ENCODE measurements at regions not wholly inside any gene's neighbourhood (a gene's known extent, or its start where the extent isn't known, plus 50 kb on each side); places are given as distances from the start of the nearest gene placed in this dataset.
"Not testable (repeated sequence)": the region's sequence is repeated elsewhere in the genome, so short reads cannot be mapped to it uniquely, and the experiment has no call there.

GRCh38 chrX:35461164-35461563, 337.0 kb upstream of the MAGEB16 start (continued):
- TF ChIP-seq SCRT1 (tag by site-specific recombination; IDR thresholded peaks at IDR 0.05; ENCODE audit: borderline replicate concordance) (no peak), KLF7 (tag by site-specific recombination; IDR thresholded peaks at IDR 0.05; ENCODE audit: borderline replicate concordance) (no peak), ZSCAN18 (tag by site-specific recombination; IDR thresholded peaks at IDR 0.05) (no peak), ZFP37 (tag by site-specific recombination; IDR thresholded peaks at IDR 0.05) (no peak), ZNF677 (tag by site-specific recombination; IDR thresholded peaks at IDR 0.05) (no peak), HOXA7 (CRISPR knock-in tag; IDR thresholded peaks at IDR 0.05; ENCODE audit: borderline replicate concordance) (no peak), PRDM10 (tag by site-specific recombination; IDR thresholded peaks at IDR 0.05) (no peak), ZNF624 (tag by site-specific recombination; IDR thresholded peaks at IDR 0.05) (no peak), ZNF146 (tag by site-specific recombination; IDR thresholded peaks at IDR 0.05) (no peak), ZBTB8A (tag by site-specific recombination; IDR thresholded peaks at IDR 0.05) (no peak)

- POLR2A ChIA-PET; CTCF ChIA-PET; H3K27ac ChIP-seq (ENCODE audit: extremely low read depth, low read depth, low read length): not testable (repeated sequence)
Observed at GRCh38 chrX:35496671-35497070, 301.5 kb upstream of the MAGEB16 start.

GRCh38 chrX:35497453-35497852, 300.7 kb upstream of the MAGEB16 start:
- CTCF ChIA-PET, POLR2A ChIA-PET: not testable (repeated sequence)

More at GRCh38 chrX:35496671-35497070, 301.5 kb upstream of the MAGEB16 start:
- H3K4me1 ChIP-seq (ENCODE audit: control insufficient read depth, insufficient read depth, low read length); H3K9me3 ChIP-seq (ENCODE audit: control insufficient read depth, insufficient read depth, low read depth, low read length); H3K36me3 ChIP-seq (ENCODE audit: control insufficient read depth in 2 of 2, insufficient read depth in 1 of 2, low read length in 2 of 2); H3K4me3 ChIP-seq (ENCODE audit: low read depth, low read length): not testable (repeated sequence)

GRCh38 chrX:35499071-35499862, 298.9 kb upstream of the MAGEB16 start:
- no peak overlapping the region for H3K27ac ChIP-seq (ENCODE audit: extremely low read depth, low read depth, low read length)
- ChIA-PET POLR2A (no interaction called here), CTCF (interaction anchor here (0.6 kb wide), 1 partner anchor 644 kb away, joined by 3 read pairs; no protein-coding TSS in a partner anchor)
- H3K4me1 ChIP-seq (ENCODE audit: control insufficient read depth, insufficient read depth, low read length): no peaks in the 10 kb centered on the region
- no peaks in the 10 kb centered on the region for H3K9me3 ChIP-seq (ENCODE audit: control insufficient read depth, insufficient read depth, low read depth, low read length)
- H3K4me3 ChIP-seq (ENCODE audit: low read depth, low read length): no peak overlapping the region
- no peak for TF ChIP-seq ZNF677 (tag by site-specific recombination; IDR thresholded peaks at IDR 0.05)
- H3K36me3 ChIP-seq (ENCODE audit: control insufficient read depth in 2 of 2, insufficient read depth in 1 of 2, low read length in 2 of 2): no peaks in the 10 kb centered on the region

More at GRCh38 chrX:35497453-35497852, 300.7 kb upstream of the MAGEB16 start:
- H3K27ac ChIP-seq (ENCODE audit: extremely low read depth, low read depth, low read length); H3K4me1 ChIP-seq (ENCODE audit: control insufficient read depth, insufficient read depth, low read length); H3K4me3 ChIP-seq (ENCODE audit: low read depth, low read length); H3K9me3 ChIP-seq (ENCODE audit: control insufficient read depth, insufficient read depth, low read depth, low read length); H3K36me3 ChIP-seq (ENCODE audit: control insufficient read depth in 2 of 2, insufficient read depth in 1 of 2, low read length in 2 of 2): not testable (repeated sequence)

GRCh38 chrX:35507701-35508100, 290.4 kb upstream of the MAGEB16 start:
- no peak overlapping the region for H3K27ac ChIP-seq (ENCODE audit: extremely low read depth, low read depth, low read length)
- H3K9me3 ChIP-seq (ENCODE audit: control insufficient read depth, insufficient read depth, low read depth, low read length): no peaks in the 10 kb centered on the region
- no peaks in the 10 kb centered on the region for H3K36me3 ChIP-seq (ENCODE audit: control insufficient read depth in 2 of 2, insufficient read depth in 1 of 2, low read length in 2 of 2)
- H3K4me1 ChIP-seq (ENCODE audit: control insufficient read depth, insufficient read depth, low read length): no peaks in the 10 kb centered on the region
- TF ChIP-seq ZNF341 (tag by site-specific recombination; IDR thresholded peaks at IDR 0.05; ENCODE audit: low read depth) (no peak), ZNF350 (tag by site-specific recombination; IDR thresholded peaks at IDR 0.05) (no peak), ZNF660 (tag by site-specific recombination; IDR thresholded peaks at IDR 0.05) (no peak), BCL11A (tag by site-specific recombination; IDR thresholded peaks at IDR 0.05; ENCODE audit: low read depth) (no peak), ZNF157 (tag by site-specific recombination; IDR thresholded peaks at IDR 0.05) (no peak), ZNF561 (tag by site-specific recombination; IDR thresholded peaks at IDR 0.05; ENCODE audit: borderline replicate concordance) (no peak)
- no peak overlapping the region for H3K4me3 ChIP-seq (ENCODE audit: low read depth, low read length)
- CTCF ChIA-PET: no interaction called here
- POLR2A ChIA-PET: no interaction called here

Measured in HEK293 (cell line).